OCI-LY7 (cell line): ENCODE measurements at regions not wholly inside any gene's neighbourhood (a gene's known extent, or its start where the extent isn't known, plus 50 kb on each side); places are given as distances from the start of the nearest gene placed in this dataset.

Experiments used
- EZH2phosphoT487 ChIP-seq: fragments of 200-600 bp; sonication (generic); IDR thresholded peaks from 2 replicates; pipeline ENCODE4 v1.6.1; 2018; ENCODE audit warnings: low read depth, borderline replicate concordance, mild to moderate bottlenecking, mixed run types, antibody characterized with exemption, low read length, moderate library complexity, mixed read lengths
- TF ChIP-seq, protein P1 (sequence below): fragments of 200-600 bp; sonication (generic); conservative IDR thresholded peaks from 2 replicates; pipeline ENCODE4 v1.5.1; 2014; ENCODE audit warnings: mild to moderate bottlenecking, antibody characterized with exemption, low read length, moderate library complexity, mixed read lengths

DNA sequence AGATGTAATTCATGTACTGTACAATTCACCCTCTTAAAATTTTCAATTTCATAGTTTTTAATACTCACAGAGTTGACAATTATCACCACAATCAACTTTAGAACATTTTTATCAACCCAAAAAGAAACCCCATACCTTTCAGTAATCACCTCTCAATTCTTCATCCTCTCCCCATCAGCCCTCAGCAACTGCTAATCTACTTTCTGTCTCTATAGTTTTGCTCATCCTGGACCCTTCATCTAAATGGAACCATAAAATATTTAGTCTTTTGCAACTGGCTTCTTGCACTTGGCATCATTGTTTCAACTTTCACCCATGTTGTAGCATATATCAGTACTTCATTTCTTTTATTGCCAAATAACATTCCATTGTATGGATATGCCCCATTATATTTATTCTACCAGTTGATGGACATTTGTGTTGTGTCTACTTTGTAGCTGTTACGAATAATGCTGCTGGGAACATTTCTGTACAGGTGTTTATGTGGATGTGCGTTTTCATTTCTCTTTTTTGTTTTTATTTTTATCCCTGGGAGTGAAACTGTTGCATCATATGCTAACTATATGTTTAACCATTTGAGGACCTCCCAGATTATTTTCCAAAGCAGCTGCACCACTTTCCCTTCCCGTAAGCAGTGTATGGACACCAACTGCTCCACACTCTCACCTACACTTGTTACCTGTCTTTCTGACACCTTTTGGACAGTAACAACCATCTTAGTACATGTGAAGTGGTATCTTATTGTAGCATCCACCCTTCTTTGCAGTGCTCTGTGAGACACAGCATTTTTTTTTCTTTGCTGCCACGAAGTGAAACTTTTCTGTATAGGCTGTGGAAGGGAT, 65.4 kb upstream of the APBB1IP start:
- TF ChIP-seq, protein P1, sequence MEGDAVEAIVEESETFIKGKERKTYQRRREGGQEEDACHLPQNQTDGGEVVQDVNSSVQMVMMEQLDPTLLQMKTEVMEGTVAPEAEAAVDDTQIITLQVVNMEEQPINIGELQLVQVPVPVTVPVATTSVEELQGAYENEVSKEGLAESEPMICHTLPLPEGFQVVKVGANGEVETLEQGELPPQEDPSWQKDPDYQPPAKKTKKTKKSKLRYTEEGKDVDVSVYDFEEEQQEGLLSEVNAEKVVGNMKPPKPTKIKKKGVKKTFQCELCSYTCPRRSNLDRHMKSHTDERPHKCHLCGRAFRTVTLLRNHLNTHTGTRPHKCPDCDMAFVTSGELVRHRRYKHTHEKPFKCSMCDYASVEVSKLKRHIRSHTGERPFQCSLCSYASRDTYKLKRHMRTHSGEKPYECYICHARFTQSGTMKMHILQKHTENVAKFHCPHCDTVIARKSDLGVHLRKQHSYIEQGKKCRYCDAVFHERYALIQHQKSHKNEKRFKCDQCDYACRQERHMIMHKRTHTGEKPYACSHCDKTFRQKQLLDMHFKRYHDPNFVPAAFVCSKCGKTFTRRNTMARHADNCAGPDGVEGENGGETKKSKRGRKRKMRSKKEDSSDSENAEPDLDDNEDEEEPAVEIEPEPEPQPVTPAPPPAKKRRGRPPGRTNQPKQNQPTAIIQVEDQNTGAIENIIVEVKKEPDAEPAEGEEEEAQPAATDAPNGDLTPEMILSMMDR = no peak; the same call in 1 of the 2 replicates
- no peak for TF ChIP-seq EZH2phosphoT487
